ENCODE measurements at regions not wholly inside any gene's neighbourhood (a gene's known extent, or its start where the extent isn't known, plus 50 kb on each side); places are given as distances from the start of the nearest gene placed in this dataset.
"Not testable (repeated sequence)": the region's sequence is repeated elsewhere in the genome, so short reads cannot be mapped to it uniquely, and the experiment has no call there.

DNA sequence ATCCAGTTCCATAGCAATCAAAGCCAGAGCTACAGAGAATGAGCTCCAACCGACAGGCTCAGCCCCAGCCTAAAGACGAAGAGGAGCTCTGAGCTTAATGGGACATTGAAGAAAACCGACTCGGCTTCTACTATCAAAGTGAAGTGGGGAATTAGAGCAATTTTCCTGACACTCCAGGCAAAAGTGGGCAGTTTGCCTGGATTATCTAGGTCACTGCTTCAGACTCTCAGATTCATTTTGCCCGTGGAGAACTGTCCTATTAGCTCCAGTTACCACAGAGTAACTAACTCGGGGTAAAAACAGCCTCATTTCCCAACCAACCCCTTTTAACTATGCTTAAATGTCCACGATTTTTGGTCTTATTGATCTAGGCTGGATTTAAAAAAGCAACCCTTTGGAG, 592.1 kb upstream of the NRSN1 start:
- DNase-seq: no peak

DNA sequence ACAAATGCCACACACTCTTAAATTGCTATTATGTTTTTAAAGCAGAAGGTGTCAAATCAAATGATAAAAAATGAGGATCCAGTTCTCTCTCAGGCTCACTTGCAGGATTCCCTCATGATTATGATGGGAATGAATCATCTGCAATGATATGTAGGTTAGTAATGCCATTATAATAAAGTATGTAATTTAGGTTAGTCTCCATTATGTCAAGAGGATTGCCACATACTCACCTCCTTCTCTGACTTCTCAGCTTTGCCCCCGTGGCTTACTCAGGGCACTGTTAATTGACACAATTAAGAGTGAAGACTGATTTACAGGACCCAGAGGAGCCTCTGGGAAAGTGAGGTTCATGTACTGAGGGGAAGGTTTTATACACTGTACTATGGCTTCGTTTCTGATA, 591.7 kb upstream of the NRSN1 start:
- no peak for DNase-seq

DNA sequence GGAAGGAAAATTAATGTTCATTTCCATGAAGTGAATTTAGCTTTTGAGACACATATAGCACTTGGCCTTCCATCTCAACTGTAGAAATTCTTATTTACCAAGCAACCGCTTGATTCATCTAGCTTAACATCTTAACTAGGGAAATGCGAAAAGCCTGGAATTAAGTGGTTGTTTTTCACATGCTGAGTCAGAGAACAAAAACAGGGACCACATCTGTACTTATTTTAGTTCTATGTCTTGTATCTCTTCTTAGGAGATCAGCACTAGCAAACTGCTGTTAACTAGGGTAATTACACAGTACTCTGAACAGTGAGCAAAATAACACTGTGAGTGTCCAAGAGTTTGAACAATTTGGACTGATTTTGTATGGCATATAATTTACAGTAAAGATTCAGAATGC, 590.9 kb upstream of the NRSN1 start:
- no peak for DNase-seq

DNA sequence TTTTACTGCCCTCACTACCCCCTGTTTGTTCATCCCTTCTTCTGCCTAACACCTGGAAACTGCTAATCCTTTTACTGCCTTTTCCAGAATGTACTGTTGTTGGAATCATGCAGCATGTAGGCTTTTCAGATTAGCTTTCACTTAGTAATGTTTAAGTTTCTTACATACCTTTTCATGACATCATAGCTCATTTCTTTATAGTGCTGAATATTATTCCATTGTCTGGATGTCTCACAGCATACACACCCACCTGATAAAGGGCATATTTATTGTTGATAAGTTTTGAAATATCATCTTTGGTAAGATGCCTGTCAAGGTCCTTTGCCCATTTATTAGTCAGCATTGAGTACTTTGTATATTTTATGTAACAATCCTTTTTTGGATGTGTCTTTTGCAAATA, 588.2 kb upstream of the NRSN1 start:
- DNase-seq: no peak

DNA sequence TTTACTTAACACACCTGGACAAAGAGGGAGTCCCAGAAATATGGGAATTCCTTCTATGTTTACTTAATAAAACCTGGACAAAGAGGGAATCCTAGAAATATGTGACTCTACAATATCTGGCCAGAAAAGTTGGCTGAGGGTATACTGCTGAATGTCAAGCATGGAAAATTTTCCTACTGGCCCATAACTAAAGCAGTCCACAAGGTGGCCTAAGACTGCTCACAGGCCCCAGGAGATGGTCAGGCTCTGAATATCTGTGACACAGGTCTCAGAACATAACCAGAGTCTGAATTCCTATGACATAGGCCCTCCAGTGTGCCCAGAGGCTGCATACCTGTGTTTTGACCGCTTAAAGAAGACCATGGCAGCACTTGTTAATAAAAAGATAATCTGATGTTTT, 578.2 kb upstream of the NRSN1 start:
- DNase-seq: no peak

DNA sequence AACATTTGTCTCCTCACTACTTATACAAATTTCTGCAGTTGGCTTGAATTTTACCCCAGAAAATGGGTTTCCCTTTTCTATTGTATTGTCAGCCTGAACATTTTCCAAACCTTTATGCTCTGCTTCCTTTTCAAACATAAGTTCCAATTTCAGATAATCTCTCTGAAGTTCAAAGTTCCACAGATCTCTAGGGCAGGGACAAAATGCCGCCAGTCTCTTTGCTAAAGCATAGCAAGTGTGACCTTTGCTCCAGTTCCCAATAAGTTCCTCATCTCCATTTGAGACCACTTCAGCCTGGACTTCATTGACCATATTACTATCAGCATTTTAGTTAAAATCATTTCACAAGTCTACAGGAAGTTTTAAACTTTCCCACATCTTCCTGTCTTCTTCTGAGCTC, 571.1 kb upstream of the NRSN1 start:
- DNase-seq: not testable (repeated sequence)

DNA sequence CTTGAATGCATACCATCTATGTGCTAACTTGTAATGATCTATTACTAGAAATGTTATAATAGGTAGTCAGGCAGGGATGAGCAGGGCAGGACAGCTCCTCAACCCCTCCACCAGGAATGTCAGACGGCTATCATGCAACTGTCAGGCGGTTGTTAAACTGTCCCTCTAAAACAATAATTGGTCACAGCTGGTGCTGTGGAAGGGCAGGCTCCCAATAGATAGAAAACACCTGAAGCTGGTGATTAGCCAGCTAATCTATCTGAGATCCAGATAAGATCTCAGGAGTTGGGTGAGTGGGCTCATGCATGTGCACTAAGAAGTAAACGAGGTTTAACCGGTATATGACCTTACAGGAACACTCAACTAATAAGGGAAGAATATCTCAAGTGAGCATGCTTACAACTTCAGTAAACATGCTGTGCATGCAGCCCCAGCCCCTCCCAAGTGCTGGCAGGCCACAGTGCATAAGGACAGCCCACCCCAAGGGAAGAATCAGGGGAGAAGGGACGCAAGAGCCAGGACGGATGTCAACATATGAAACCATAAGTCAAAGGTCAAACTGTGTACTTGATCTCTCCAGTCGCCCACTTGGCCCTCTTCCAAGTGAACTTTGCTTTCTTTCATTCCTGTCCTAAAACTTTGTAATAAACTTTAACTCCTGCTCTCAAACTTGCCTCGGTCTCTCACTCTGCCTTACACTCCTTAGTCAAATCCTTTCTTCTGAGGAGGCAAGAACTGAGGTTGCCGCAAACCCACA, 566.2 kb upstream of the NRSN1 start:
- no peak for DNase-seq

DNA sequence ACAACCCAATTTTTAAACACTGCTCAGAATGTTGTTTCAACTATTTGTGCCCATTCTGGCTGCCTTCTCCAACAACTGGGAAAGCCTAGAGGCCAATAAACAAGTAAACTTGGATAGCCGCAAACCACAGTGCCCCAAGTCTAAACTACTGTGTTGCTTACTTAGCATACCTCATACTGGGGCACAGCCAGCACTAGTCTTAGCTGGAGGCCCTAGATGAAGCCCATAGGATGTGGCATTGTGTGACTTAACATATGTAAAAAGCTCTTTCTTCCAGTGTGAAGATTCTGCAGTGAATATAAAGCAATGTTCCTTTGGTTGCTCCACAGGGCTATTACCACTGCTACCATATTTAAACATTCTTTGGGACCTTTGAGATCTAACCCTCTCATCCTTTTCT, 564.3 kb upstream of the NRSN1 start:
- no peak for DNase-seq

DNA sequence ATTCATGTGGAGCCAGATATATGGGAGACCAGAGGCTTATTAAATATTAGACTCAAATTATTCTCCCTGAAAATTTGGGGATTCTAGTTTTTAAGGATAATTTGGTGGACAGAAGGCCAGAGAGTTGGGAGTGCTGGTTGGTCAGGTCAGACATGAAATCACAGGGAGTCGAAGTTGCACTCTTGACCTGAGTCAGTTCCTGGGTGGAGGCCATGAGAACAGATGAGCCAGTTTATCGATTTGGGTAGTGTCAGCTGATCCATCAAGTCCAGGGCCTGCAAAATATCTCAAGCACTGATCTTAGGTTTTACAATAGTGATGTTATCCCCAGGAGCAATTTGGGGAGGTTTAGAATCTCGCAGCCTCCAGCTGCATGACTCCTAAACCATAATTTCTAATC, 563.5 kb upstream of the NRSN1 start:
- no peak for DNase-seq

DNA sequence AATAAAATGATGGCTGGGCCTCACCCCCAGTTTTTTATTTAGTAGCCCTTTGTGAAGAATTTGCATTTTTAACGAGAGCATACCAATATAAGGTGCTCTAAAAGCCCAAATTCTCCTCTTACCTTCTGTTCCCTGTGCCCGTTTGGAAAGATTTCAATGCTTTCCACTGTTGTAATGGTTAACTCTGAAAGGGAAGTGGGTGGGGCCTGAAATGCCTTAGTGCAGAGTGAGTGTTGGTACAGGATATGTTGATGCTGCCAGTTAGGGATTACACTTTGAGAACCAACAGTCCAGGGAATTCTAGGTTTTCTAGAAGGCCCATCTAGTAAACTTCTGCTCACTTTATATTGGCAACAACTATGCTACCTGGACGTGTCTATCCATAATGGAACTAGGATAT, 562.7 kb upstream of the NRSN1 start:
- DNase-seq: no peak

DNA sequence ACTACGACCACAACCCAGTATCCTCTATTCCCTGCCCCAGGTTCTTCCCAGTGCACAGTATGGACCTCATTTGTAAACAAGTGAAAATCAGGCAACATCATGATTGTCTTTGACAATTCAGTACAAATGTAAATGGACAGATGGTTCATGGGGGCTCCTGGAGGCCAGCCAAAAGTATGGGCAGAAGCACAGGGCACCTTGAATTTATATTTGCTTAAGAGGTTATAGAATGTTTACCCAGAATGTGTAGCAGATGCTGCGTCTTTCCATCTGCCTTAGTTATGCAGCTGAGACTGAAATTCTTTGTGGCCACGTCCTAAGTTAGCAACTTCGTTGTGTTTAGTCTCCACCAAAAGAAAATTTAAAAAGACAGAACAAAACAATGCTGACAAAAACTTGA, 559.6 kb upstream of the NRSN1 start:
- peak; percentile 83 for DNase-seq

DNA sequence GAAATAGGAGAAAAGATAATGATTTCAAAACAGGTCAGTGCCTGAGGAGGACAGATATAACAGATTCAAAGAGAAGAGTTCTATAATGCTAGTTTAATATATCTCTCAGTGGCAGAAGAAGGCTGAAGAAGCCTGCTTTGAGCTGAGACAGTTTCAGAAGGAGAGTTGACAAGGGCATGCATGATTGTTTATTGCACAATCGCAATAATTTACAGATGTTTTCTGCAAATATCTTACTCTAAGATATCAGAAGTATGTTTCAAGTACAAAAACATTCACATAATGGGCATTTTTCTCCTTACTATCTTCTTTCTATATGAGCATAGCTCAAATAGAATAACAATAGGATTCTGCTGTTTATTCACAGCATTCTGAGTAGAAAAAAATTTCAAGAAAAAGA, 557.7 kb upstream of the NRSN1 start:
- no peak for DNase-seq

DNA sequence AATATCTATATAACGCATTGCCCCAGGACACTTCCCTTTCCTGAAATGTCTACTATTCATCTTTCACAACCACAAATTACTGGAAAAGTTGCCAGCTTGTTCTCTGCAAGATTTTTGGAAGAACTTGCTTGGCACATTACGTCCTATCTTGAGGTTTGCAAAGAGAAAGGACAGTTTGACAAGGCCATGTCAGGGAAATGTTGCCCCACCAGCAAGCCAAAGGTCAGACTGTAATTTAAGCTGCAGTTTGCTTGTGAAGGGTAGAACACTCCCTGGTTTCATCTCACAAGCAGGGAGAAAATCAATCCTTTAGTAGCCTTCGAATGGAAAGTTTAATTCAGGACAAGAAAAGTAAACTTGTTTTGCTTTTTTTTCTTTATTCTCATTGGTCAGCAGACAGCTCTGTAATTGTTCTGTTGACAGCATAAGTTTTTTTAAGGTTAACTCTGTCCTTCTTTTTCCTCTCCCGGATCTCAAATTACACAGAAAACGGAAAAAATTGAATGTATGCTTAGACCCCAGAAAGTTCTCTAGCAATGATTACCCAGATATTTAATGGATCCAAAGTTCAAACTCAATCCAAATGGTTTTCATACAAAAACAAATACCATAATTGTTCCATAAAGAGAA, 541.8 kb upstream of the NRSN1 start:
- no peak for DNase-seq

DNA sequence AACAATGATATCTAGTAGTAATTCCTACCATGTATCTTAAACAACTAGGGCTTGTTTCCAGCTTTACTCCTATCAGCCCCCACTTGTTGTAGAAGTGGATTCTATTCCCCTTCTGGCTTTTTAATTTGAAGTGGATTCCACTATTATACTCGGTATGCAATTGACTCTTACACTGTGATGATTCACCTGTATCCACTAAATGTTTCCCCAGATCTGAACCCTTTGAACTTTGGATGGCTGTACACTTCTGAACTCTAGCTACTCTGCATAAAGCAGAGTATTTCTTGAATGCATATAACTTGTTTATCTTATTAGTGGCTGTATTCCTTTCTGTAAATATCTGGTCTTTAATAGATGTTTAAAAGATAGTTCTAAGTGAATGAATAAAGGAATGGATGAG, 538.4 kb upstream of the NRSN1 start:
- DNase-seq: no peak

DNA sequence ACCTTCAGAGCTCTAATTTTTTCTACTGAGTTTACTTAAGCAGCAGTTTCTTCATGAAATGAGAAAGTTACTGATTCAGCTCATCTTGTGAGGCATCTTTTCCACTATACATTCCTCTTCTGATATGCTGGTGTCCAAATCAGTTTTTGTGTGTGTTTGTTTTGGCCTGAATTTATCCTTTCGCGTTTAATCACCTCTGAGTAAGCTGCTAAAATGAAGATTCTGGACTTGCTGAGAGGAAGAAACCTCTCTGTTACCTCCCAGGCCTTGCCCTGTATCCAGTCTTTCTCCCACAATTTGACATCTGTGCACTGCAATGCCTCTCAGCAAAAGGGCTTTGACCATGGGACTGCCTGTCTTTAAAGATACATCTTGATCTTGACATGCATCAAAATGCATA, 536.2 kb upstream of the NRSN1 start:
- DNase-seq: no peak

DNA sequence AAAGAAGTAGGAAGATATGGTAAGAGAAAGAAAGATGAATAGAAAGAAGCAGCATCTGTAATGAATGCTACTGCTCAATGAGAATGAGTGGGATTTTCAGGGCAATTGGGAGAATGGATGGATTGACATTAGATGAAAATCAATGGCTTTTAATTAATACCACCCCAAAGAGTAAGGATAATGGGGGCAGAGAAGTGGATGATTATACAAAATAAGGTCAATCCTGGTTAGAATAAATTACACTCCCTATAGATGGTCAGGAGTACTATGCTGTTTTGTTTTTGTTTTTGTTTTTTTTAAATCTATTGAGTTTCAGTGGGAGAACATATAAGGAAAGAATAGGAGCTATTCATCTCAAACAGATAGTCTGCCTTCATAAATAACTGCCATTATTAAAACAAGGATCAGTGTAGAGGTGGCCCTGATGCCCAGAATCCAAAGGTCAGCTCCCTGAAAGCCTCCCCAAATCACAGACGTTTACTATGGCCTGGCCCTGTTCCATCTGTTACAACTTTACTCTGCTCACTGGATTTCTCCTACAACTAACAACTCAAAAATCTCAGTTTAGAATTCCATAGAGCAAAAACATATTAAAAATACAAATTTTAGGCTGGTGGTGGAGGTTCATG, 535.4 kb upstream of the NRSN1 start:
- DNase-seq: no peak

DNA sequence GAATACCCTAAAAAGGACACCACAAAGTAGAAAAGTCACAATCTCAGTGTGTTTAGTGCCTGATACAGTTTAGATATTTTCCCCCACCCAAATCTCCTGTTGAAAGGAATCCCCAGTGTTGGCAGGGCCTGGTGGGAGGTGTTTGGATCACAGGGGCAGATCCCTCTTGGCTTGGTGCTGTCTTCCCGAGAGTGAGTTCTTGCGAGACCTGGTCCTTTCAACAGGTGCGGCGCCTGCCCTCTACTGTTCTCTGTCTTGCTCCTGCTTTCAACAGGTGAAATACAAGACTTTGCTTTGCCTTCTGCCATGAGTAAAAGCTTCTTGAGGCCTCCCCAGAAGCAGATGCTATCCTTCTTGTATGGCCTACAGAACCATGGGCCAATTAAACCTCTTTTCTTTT, 534.3 kb upstream of the NRSN1 start:
- DNase-seq: no peak

DNA sequence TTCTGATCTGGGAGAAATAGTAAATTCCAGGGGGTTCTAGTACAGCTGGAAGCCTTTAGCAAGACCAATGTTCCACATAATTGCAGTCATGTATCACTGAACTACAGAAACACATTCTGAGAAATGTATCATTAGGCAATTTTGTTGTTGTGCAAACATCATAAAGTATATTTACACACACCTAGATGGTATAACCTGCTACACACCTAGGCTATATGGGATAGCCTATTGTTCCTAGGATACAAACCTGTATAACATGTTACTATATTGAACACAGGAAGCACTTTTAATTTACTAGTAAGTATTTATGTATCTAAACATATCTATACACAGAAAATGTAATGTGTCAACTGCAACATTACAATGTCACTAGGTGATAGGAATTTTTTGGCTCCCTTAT, 525.9 kb upstream of the NRSN1 start:
- DNase-seq: no peak

DNA sequence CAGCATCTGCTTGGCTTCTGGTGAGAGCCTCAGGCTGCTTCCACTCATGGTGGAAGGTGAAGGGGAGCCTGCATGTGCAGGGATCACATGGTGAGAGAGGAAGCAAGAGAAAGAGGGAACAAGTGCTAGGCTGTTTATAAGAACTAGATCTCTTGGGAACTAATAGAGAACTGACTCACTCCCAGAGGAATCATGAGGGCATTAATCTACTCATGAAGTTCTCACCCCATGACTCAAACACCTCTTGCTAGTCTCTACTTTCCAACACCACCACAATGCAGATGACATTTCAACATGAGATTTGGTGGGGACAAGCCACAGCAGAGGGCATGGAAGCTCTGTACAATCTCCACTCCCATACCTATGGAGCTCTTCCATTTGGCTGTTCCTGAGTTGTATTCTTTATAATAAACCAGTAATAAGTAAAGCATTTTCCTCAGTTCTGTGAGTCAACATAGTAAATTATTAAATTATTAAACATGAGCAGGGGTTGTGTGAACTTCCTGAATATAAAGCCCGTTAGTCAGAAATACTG, 524.1 kb upstream of the NRSN1 start:
- DNase-seq: no peak

DNA sequence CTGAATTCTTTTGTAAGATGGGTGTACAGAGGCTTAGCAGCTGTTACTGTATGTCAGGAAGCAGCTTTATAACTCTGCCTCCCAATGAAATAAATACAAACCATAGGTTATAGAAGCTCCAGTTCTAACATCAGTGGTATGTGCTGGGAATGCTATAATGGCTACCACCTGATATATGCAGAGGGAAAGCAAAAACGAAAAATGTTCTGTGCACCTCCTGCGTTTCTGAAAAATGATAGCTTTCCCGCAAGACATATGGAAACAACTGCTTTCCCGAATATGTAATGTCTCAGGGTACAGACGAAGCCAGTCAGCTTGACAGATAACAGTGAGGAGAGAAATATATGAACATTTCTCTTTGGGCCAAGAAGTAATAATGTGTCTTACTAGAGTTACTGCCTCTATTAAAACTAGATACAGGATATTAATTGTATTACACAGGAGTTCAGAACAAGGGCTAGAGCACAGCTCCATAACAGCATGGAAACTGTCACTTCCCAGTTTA, 517.0 kb upstream of the NRSN1 start:
- DNase-seq: no peak

DNA sequence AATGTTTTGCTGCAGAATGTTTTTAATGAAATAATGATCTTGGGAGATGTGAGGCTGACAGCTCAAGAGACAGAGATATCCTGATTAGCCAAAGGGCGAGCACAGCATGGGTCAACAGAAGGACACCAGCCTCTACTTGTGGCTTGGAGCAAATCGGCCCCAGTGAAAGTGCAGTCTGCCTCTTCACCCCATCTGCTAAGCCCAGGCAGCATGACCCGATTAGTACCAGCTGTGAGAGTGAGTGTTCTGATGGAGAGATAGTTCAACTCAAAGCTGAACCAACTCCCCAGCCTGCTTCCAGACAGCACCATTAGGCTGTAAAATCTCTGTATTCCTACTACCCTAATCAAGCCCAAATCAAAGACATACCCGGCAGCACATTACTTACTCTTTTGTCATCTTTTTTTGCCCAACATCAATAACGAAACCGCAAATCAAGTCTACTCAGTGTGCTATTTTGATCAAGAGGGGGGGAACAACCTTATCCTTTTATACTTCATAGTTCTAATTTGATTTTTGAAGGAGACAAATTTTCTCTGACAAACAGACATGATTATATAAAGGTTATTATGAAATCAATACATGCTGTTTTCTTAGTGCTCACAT, 514.1 kb upstream of the NRSN1 start:
- DNase-seq: no peak

DNA sequence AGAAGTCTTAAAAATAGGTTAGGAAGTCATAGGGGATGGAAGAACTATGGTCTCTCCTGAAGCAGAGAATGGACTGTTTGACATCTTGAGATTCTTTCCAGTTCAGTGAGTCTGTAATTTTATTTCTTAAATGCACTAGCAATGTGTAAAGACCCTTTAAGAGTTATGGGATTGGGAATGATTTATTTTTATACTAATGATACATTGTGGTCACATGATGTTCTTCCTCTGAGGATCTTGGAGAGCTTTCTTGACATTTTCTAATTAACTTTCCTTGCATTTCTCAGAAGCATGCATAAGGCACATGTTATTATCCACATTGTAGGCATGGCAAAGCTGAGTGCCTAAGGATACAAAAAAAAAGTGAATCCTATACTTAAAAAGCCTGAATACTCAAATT, 507.6 kb upstream of the NRSN1 start:
- DNase-seq: no peak

DNA sequence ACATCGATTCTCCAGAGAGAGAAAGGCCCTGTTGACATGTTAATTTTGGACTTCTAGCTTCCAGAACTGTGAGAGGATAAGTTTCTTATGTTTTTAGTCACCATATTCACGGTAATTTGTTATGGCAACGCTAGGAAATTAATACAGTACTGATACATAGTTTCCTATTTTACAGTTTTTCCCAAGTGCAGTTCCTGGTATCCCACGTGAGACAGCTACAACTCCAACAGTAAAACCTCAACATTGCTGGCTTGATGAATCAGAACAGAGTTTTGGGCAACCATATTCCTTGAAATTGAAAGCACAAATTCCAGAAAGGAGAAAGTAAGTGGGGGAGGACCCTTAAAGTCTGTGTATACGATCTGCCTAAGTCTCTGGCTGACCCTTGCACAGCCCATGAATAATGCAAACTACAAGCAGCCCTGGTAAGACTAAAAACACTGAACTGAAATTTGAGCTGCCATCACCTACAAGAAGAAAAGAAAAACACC, 505.1 kb upstream of the NRSN1 start:
- no peak for DNase-seq

Measured in NCI-H1694 treated with DMSO at 0.1 percent for 48 hours (cell line).